Keratinocyte (primary cell): ENCODE measurements at regions not wholly inside any gene's neighbourhood (a gene's known extent, or its start where the extent isn't known, plus 50 kb on each side); places are given as distances from the start of the nearest gene placed in this dataset.

Experiments
- DNase-seq: peaks from one replicate; pipeline ENCODE4 v3.0.0-alpha.2; 2011; ENCODE audit warnings: low read depth, missing footprints, low spot score
- FAIRE-seq: peaks from 2 replicates; lab custom pipeline; 2011; peaks lifted over from hg19 to GRCh38; lab: Jason Lieb, UNC
- H2AFZ ChIP-seq: 2 replicates; pipeline ENCODE4 v1.6.0; 2012; ENCODE audit warnings: low read length, control low read depth, inconsistent platforms; ENCODE audit not compliant: control insufficient read depth
- H3K27ac ChIP-seq: 2 replicates; pipeline ENCODE4 v1.5.1; 2011; ENCODE audit warnings: low read length; ENCODE audit not compliant: control insufficient read depth, insufficient read depth
- H3K27me3 ChIP-seq: 3 replicates; pipeline ENCODE4 v1.6.0; 2011; ENCODE audit warnings: low read length; ENCODE audit not compliant: control insufficient read depth, insufficient read depth; ENCODE audit errors: extremely low read depth
- H3K36me3 ChIP-seq, 2 experiments: 2 replicates in 1 of 2; 3 replicates in 1 of 2; pipeline ENCODE4 v1.5.1; 2011; ENCODE audit warnings: low read length in 2 of 2, mild to moderate bottlenecking in 1 of 2; ENCODE audit not compliant: control insufficient read depth in 2 of 2, insufficient read depth in 2 of 2; ENCODE audit errors: extremely low read depth in 1 of 2
- H3K4me1 ChIP-seq: 3 replicates; pipeline ENCODE4 v1.5.1; 2011; ENCODE audit warnings: low read length; ENCODE audit not compliant: control insufficient read depth, insufficient read depth; ENCODE audit errors: extremely low read depth
- H3K4me2 ChIP-seq: 3 replicates; pipeline ENCODE4 v1.6.0; 2011; ENCODE audit warnings: low read depth, low read length; ENCODE audit not compliant: control insufficient read depth, insufficient read depth; ENCODE audit errors: extremely low read depth
- H3K4me3 ChIP-seq, 3 experiments: fragments of 200-600 bp in 1 of 3; sonication (generic) in 1 of 3; 2 replicates in 2 of 3; 3 replicates in 1 of 3; pipeline ENCODE4 v1.5.1; 2011 to 2016; ENCODE audit warnings: low read length in 3 of 3, mild to moderate bottlenecking in 3 of 3, control low read depth in 2 of 3, inconsistent platforms in 1 of 3, low read depth in 1 of 3, mixed read lengths in 1 of 3, mixed run types in 1 of 3, moderate library complexity in 1 of 3; ENCODE audit not compliant: control insufficient read depth in 2 of 3, insufficient read depth in 2 of 3; ENCODE audit errors: extremely low read depth in 1 of 3
- H3K79me2 ChIP-seq: 2 replicates; pipeline ENCODE4 v1.6.0; 2012; ENCODE audit warnings: low read length; ENCODE audit not compliant: control insufficient read depth, insufficient read depth
- H3K9ac ChIP-seq: 3 replicates; pipeline ENCODE4 v1.6.0; 2011; ENCODE audit warnings: low read length; ENCODE audit not compliant: control insufficient read depth, insufficient read depth; ENCODE audit errors: extremely low read depth
- H3K9me1 ChIP-seq: 3 replicates; pipeline ENCODE4 v1.6.0; 2011; ENCODE audit warnings: low read length; ENCODE audit not compliant: control insufficient read depth, insufficient read depth; ENCODE audit errors: extremely low read depth
- H3K9me3 ChIP-seq: 2 replicates; pipeline ENCODE4 v1.5.1; 2012; ENCODE audit warnings: low read depth, low read length; ENCODE audit not compliant: control insufficient read depth
- H4K20me1 ChIP-seq: 3 replicates; pipeline ENCODE4 v1.6.0; 2011; ENCODE audit warnings: low read length; ENCODE audit not compliant: control insufficient read depth, insufficient read depth; ENCODE audit errors: extremely low read depth
- EZH2 ChIP-seq: IDR thresholded peaks from one replicate; pipeline ENCODE4 v1.6.1; 2012; ENCODE audit warnings: inconsistent platforms, mild to moderate bottlenecking, low read length, moderate library complexity
- dilution Hi-C: fragments of 300-500 bp; cut with MboI; formaldehyde crosslinking; loops from one replicate; pipeline ENCODE4 v1.7.0; 2020; ENCODE audit warnings: low sequenced_read_pairs; ENCODE audit not compliant: extremely low pct_ligation_motif_present
- TF ChIP-seq, protein P1 (sequence below), 3 experiments: IDR thresholded peaks in 1 of 3; conservative IDR thresholded peaks in 1 of 3; optimal IDR thresholded peaks in 1 of 3; 2 replicates in 2 of 3; 3 replicates in 1 of 3; pipeline versions ENCODE3 to v1.5.1; 2011; ENCODE audit warnings: low read length in 3 of 3, mild to moderate bottlenecking in 3 of 3, moderate library complexity in 2 of 3, control low read depth in 1 of 3, inconsistent platforms in 1 of 3; ENCODE audit not compliant: insufficient read depth in 2 of 3; ENCODE audit errors: extremely low read depth in 1 of 3

DNA sequence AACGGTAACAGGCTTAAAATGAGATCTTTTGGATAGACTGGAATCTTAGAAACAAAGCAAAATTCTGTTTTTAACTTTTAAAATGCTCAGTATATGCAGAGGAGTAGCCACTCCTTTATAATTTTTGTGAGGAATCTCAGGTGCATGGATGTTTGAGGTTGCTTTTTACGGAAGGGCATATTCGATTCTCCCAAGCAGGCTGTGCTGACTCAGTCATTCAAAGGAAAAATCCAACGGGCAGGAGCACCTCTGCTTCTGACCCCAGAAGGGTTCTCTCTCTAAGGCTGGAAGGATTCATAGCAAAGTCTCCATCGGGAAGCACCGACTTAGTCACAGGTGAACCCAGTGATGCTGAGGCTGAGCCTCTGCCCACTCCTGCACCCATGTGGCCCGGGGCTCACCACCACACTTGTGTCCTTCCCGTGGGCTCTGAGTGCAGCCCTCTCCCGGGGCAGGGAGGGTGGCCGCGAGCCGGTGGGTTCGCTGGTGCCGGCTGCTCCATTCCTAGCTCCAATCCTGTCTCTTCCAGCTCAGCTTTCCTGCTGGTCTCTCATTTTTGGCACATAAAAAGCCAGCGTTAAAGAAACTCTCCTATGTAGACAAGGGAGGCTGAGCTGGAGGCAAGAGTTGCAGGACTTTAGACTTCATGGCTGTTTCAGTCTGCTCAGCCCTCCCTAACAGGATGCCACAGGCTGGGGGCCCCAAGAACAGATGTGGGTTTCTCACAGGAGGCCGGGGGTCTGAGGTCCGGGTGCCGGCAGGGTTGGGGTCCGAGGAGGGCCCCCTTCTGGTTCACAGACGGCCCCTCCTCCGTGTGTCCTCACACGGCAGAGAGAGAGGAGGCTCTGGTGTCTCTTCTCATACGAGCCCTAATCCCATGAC is 135.6 kb upstream of the LPCAT1 start:
- Histone ChIP-seq H3K79me2 (no peaks in the 10 kb centered on the region), H3K4me2 (no peak overlapping the region), H3K27me3 (peaks cover 10% of the 10 kb centered on the region), H3K36me3 (no peaks in the 10 kb centered on the region), H4K20me1 (no peaks in the 10 kb centered on the region), H3K4me3 (no peak overlapping the region), H3K27ac (no peak overlapping the region), H3K9me1 (no peaks in the 10 kb centered on the region), H3K9ac (no peak overlapping the region), H2AFZ (no peak overlapping the region), H3K4me1 (no peaks in the 10 kb centered on the region), H3K9me3 (no peaks in the 10 kb centered on the region)
- TF ChIP-seq, protein P1, sequence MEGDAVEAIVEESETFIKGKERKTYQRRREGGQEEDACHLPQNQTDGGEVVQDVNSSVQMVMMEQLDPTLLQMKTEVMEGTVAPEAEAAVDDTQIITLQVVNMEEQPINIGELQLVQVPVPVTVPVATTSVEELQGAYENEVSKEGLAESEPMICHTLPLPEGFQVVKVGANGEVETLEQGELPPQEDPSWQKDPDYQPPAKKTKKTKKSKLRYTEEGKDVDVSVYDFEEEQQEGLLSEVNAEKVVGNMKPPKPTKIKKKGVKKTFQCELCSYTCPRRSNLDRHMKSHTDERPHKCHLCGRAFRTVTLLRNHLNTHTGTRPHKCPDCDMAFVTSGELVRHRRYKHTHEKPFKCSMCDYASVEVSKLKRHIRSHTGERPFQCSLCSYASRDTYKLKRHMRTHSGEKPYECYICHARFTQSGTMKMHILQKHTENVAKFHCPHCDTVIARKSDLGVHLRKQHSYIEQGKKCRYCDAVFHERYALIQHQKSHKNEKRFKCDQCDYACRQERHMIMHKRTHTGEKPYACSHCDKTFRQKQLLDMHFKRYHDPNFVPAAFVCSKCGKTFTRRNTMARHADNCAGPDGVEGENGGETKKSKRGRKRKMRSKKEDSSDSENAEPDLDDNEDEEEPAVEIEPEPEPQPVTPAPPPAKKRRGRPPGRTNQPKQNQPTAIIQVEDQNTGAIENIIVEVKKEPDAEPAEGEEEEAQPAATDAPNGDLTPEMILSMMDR (optimal IDR thresholded peaks at IDR 0.05 in 1 of 3, IDR thresholded peaks at IDR 0.05 in 1 of 3, conservative IDR thresholded peaks at IDR 0.05 in 1 of 3; ENCODE audit: extremely low read depth in 1 of 3, insufficient read depth in 2 of 3, low read length in 3 of 3) = no peak
- no peak for TF ChIP-seq EZH2
- FAIRE-seq (no peak), DNase-seq (no peak)
- dilution Hi-C loops = no loop called here

DNA sequence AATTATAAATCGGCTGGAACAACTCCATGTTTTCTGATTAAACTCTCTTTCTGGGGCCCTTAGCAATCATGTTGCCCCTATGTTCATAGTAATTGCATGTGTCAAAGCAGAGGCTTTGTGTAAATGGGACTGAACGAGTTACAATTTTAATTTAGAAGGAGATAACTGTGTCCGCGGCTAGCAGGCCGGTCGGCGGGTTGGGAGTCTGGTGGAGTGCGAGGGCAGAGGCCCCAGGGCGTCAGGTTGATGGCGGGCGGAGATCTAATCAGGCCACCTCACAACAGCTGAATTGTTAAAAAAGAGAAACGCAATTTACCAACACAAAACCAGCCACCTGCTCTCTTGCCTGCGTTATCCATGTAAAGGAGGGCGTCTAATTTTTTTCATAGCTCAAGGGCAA is 134.9 kb upstream of the LPCAT1 start:
- no peaks in the 10 kb centered on the region for H3K36me3 ChIP-seq
- no peaks in the 10 kb centered on the region for H3K9me1 ChIP-seq
- no peaks in the 10 kb centered on the region for H3K9me3 ChIP-seq
- DNase-seq = no peak
- no peak overlapping the region for H2AFZ ChIP-seq
- H3K27ac ChIP-seq = no peak overlapping the region
- H3K79me2 ChIP-seq = no peaks in the 10 kb centered on the region
- H3K4me3 ChIP-seq = no peak overlapping the region
- no peak for TF ChIP-seq EZH2
- TF ChIP-seq, protein P1 (optimal IDR thresholded peaks at IDR 0.05 in 1 of 3, IDR thresholded peaks at IDR 0.05 in 1 of 3, conservative IDR thresholded peaks at IDR 0.05 in 1 of 3; ENCODE audit: extremely low read depth in 1 of 3, insufficient read depth in 2 of 3, low read length in 3 of 3) = no peak
- H3K4me2 ChIP-seq = no peak overlapping the region
- no peak for FAIRE-seq
- peaks cover 10% of the 10 kb centered on the region for H3K27me3 ChIP-seq
- dilution Hi-C loops = no loop called here
- H3K4me1 ChIP-seq = no peaks in the 10 kb centered on the region
- no peak overlapping the region for H3K9ac ChIP-seq
- no peaks in the 10 kb centered on the region for H4K20me1 ChIP-seq
